ENCODE measurements at regions not wholly inside any gene's neighbourhood (a gene's known extent, or its start where the extent isn't known, plus 50 kb on each side); places are given as distances from the start of the nearest gene placed in this dataset.

DNA sequence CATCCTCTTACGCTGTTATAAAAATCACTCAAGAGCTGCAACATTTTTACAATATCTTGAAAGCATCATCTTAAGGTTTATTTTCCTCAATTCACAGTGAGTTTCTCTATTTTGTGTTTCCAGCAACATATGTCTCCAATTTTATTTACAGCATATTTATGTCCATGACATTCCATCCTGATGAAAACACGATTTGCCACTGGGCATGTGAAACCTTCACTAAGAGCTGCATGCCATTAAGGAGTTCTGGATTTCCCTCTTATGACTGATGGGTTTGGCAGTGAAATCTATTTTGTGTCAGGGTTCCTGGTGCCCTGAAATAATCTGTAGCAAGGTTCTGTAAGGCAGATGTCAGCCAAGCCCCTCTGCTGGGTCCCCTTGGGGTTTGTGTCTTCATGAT, 527.6 kb upstream of the KLF12 start:
- Mint-ChIP-seq H3K36me3 (ENCODE audit: low read depth) (no peaks in the 10 kb centered on the region; the same call in 2 of the 3 replicates), H3K27me3 (ENCODE audit: insufficient read depth, low read depth, poor library complexity) (no peaks in the 10 kb centered on the region), H3K4me1 (peaks cover 5% of the 10 kb centered on the region)

DNA sequence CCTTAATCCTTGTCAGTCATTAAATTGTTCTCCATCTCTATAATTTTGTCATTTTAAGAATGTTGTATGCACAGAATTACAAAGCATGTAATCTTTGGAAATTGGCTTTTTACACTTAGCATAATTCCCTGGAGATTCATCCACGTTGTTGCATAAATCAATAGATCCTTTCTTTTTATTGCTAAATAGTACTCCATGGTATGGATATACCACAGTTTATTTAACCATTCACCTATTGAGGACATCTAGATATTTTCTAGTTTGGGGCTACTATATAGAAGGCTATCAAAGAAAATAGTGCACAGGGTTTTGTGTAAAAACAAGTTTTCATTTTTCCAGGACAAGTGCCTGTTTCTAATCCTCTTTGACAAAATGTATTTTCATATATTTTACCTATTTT, 523.6 kb upstream of the KLF12 start:
- Histone ChIP-seq H3K9me2 (ENCODE audit: insufficient read depth) (no peaks in the 10 kb centered on the region), H3K36me3 (ENCODE audit: insufficient read depth) (no peaks in the 10 kb centered on the region), H3K4me3 (no peak overlapping the region), H4K20me1 (replicated peaks; ENCODE audit: insufficient read depth) (no peaks in the 10 kb centered on the region), H3K27ac (ENCODE audit: low read depth) (no peak overlapping the region), H3K4me2 (no peak overlapping the region), H3K27me3 (ENCODE audit: insufficient read depth) (no peaks in the 10 kb centered on the region), H3K4me1 (ENCODE audit: insufficient read depth) (no peaks in the 10 kb centered on the region), H3F3A (replicated peaks; ENCODE audit: low read depth) (no peaks in the 10 kb centered on the region), H3K79me2 (replicated peaks; ENCODE audit: insufficient read depth) (no peaks in the 10 kb centered on the region), H2AFZ (no peak overlapping the region)
- Mint-ChIP-seq H3K36me3 (ENCODE audit: low read depth) (no peaks in the 10 kb centered on the region; the same call in 2 of the 3 replicates), H3K27ac (no peak overlapping the region), H3K27me3 (ENCODE audit: insufficient read depth, low read depth, poor library complexity) (no peaks in the 10 kb centered on the region), H3K4me3 (no peak overlapping the region), H3K4me1 (peaks cover 2% of the 10 kb centered on the region; the same call in 1 of the 3 replicates), H3K9me3 (no peaks in the 10 kb centered on the region; the same call in 2 of the 3 replicates)
- ATAC-seq (no peak), DNase-seq (ENCODE audit: low spot score) (no peak)
- TF ChIP-seq POLR2AphosphoS5 (IDR thresholded peaks at IDR 0.05; ENCODE audit: low read depth) (no peak), ZNF114 (CRISPR knock-in tag; IDR thresholded peaks at IDR 0.05) (no peak), JUNB (IDR thresholded peaks at IDR 0.05; ENCODE audit: unreplicated experiment) (no peak), EZH2phosphoT487 (IDR thresholded peaks at IDR 0.05; ENCODE audit: unreplicated experiment) (no peak), EZH2 (IDR thresholded peaks at IDR 0.05; ENCODE audit: low read depth, unreplicated experiment) (no peak), NANOG (IDR thresholded peaks at IDR 0.05; ENCODE audit: borderline replicate concordance) (no peak), ZNF331 (CRISPR knock-in tag; IDR thresholded peaks at IDR 0.05; ENCODE audit: low read depth) (no peak), STAT1 (IDR thresholded peaks at IDR 0.05; ENCODE audit: unreplicated experiment) (no peak)
- TF ChIP-seq, protein P1, sequence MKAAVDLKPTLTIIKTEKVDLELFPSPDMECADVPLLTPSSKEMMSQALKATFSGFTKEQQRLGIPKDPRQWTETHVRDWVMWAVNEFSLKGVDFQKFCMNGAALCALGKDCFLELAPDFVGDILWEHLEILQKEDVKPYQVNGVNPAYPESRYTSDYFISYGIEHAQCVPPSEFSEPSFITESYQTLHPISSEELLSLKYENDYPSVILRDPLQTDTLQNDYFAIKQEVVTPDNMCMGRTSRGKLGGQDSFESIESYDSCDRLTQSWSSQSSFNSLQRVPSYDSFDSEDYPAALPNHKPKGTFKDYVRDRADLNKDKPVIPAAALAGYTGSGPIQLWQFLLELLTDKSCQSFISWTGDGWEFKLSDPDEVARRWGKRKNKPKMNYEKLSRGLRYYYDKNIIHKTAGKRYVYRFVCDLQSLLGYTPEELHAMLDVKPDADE (IDR thresholded peaks at IDR 0.05): no peak
- TF ChIP-seq, protein P2, sequence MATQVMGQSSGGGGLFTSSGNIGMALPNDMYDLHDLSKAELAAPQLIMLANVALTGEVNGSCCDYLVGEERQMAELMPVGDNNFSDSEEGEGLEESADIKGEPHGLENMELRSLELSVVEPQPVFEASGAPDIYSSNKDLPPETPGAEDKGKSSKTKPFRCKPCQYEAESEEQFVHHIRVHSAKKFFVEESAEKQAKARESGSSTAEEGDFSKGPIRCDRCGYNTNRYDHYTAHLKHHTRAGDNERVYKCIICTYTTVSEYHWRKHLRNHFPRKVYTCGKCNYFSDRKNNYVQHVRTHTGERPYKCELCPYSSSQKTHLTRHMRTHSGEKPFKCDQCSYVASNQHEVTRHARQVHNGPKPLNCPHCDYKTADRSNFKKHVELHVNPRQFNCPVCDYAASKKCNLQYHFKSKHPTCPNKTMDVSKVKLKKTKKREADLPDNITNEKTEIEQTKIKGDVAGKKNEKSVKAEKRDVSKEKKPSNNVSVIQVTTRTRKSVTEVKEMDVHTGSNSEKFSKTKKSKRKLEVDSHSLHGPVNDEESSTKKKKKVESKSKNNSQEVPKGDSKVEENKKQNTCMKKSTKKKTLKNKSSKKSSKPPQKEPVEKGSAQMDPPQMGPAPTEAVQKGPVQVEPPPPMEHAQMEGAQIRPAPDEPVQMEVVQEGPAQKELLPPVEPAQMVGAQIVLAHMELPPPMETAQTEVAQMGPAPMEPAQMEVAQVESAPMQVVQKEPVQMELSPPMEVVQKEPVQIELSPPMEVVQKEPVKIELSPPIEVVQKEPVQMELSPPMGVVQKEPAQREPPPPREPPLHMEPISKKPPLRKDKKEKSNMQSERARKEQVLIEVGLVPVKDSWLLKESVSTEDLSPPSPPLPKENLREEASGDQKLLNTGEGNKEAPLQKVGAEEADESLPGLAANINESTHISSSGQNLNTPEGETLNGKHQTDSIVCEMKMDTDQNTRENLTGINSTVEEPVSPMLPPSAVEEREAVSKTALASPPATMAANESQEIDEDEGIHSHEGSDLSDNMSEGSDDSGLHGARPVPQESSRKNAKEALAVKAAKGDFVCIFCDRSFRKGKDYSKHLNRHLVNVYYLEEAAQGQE (IDR thresholded peaks at IDR 0.05; ENCODE audit: unreplicated experiment): no peak

More for the DNA sequence above, 527.6 kb upstream of the KLF12 start:
- Histone ChIP-seq H3K27me3 (ENCODE audit: insufficient read depth) (no peaks in the 10 kb centered on the region), H3F3A (replicated peaks; ENCODE audit: low read depth) (no peaks in the 10 kb centered on the region), H4K20me1 (replicated peaks; ENCODE audit: insufficient read depth) (no peaks in the 10 kb centered on the region), H2AFZ (no peak overlapping the region), H3K4me1 (ENCODE audit: insufficient read depth) (no peaks in the 10 kb centered on the region), H3K27ac (ENCODE audit: low read depth) (no peak overlapping the region), H3K79me2 (replicated peaks; ENCODE audit: insufficient read depth) (no peaks in the 10 kb centered on the region), H3K4me3 (no peak overlapping the region), H3K9me2 (ENCODE audit: insufficient read depth) (no peaks in the 10 kb centered on the region), H3K4me2 (no peak overlapping the region), H3K36me3 (ENCODE audit: insufficient read depth) (no peaks in the 10 kb centered on the region)
- H3K4me3 Mint-ChIP-seq: no peak overlapping the region
- ATAC-seq: no peak
- TF ChIP-seq ZNF331 (CRISPR knock-in tag; IDR thresholded peaks at IDR 0.05; ENCODE audit: low read depth) (no peak), EZH2 (IDR thresholded peaks at IDR 0.05; ENCODE audit: low read depth, unreplicated experiment) (no peak), ZNF114 (CRISPR knock-in tag; IDR thresholded peaks at IDR 0.05) (no peak)
- TF ChIP-seq, protein P2 (IDR thresholded peaks at IDR 0.05; ENCODE audit: unreplicated experiment): no peak
- TF ChIP-seq, protein P1 (IDR thresholded peaks at IDR 0.05): no peak
- H3K9me3 Mint-ChIP-seq: no peaks in the 10 kb centered on the region; the same call in 2 of the 3 replicates
- DNase-seq (ENCODE audit: low spot score): no peak
- H3K27ac Mint-ChIP-seq: no peak overlapping the region
